MM.1S (cell line): ENCODE measurements at regions not wholly inside any gene's neighbourhood (a gene's known extent, or its start where the extent isn't known, plus 50 kb on each side); places are given as distances from the start of the nearest gene placed in this dataset.

Experiments
- DNase-seq: peaks from one replicate; pipeline ENCODE4 v3.0.0-alpha.2; 2015
- H2AFZ ChIP-seq: fragments of 300-600 bp; sonication (generic); 2 replicates; pipeline ENCODE4 v1.6.0; 2016; ENCODE audit warnings: antibody characterized with exemption, low read length
- H3F3A ChIP-seq: fragments of 300-600 bp; sonication (generic); 2 replicates; pipeline ENCODE4 v1.6.1; 2016; ENCODE audit warnings: mild to moderate bottlenecking, antibody characterized with exemption, low read length, moderate library complexity, mixed read lengths; ENCODE audit not compliant: insufficient read depth
- H3K27ac ChIP-seq: fragments of 300-600 bp; sonication (generic); 2 replicates; pipeline ENCODE4 v1.5.1; 2016; ENCODE audit warnings: mild to moderate bottlenecking, low read length
- H3K27me3 ChIP-seq: fragments of 300-600 bp; sonication (generic); replicated peaks from 2 replicates; pipeline ENCODE4 v1.6.0; 2016; ENCODE audit warnings: low read length; ENCODE audit not compliant: insufficient read depth
- H3K36me3 ChIP-seq: fragments of 300-600 bp; sonication (generic); replicated peaks from 2 replicates; pipeline ENCODE4 v1.6.1; 2016; ENCODE audit warnings: mild to moderate bottlenecking, low read length, mixed read lengths; ENCODE audit not compliant: insufficient read depth
- H3K4me1 ChIP-seq: fragments of 300-600 bp; sonication (generic); 2 replicates; pipeline ENCODE4 v1.6.1; 2016; ENCODE audit warnings: low read length, mixed read lengths
- H3K4me2 ChIP-seq: fragments of 300-600 bp; sonication (generic); 2 replicates; pipeline ENCODE4 v1.6.0; 2016; ENCODE audit warnings: low read depth, low read length
- H3K4me3 ChIP-seq: fragments of 300-600 bp; sonication (generic); 2 replicates; pipeline ENCODE4 v1.5.1; 2016; ENCODE audit warnings: low read length, mixed read lengths
- H3K79me2 ChIP-seq: fragments of 300-600 bp; sonication (generic); 2 replicates; pipeline ENCODE4 v1.6.1; 2016; ENCODE audit warnings: mixed run types, low read length, mixed read lengths
- H3K9ac ChIP-seq: fragments of 300-600 bp; sonication (generic); 2 replicates; pipeline ENCODE4 v1.6.1; 2016; ENCODE audit warnings: low read length, mixed read lengths
- H3K9me2 ChIP-seq: fragments of 300-600 bp; sonication (generic); replicated peaks from 2 replicates; pipeline ENCODE4 v1.6.1; 2016; ENCODE audit warnings: mild to moderate bottlenecking, low read length, mixed read lengths; ENCODE audit not compliant: insufficient read depth
- H3K9me3 ChIP-seq: fragments of 300-600 bp; sonication (generic); replicated peaks from 2 replicates; pipeline ENCODE4 v1.6.1; 2016; ENCODE audit warnings: mild to moderate bottlenecking, low read length, mixed read lengths; ENCODE audit not compliant: insufficient read depth
- H4K20me1 ChIP-seq: fragments of 300-600 bp; sonication (generic); 2 replicates; pipeline ENCODE4 v1.6.1; 2016; ENCODE audit warnings: mild to moderate bottlenecking, low read length, moderate library complexity, mixed read lengths; ENCODE audit not compliant: insufficient read depth
- CTCF ChIP-seq: fragments of 300-600 bp; sonication (generic); IDR thresholded peaks from 2 replicates; pipeline ENCODE4 v1.5.1; 2016; ENCODE audit warnings: antibody characterized with exemption, low read length, mixed read lengths
- EZH2 ChIP-seq: fragments of 300-600 bp; sonication (generic); optimal IDR thresholded peaks from 2 replicates; pipeline ENCODE3; 2017; ENCODE audit warnings: low read depth, mild to moderate bottlenecking, antibody characterized with exemption, low read length, mixed read lengths
- EZH2phosphoT487 ChIP-seq: fragments of 300-600 bp; sonication (generic); IDR thresholded peaks from 2 replicates; pipeline ENCODE4 v1.6.1; 2018; ENCODE audit warnings: antibody characterized with exemption, low read length

GRCh38 chr10:93175490-93175889 lies 101.8 kb downstream of the CYP26A1 start:
- H3K4me2 ChIP-seq, result no peak overlapping the region
- no peaks in the 10 kb centered on the region for H3K4me1 ChIP-seq
- no peak for DNase-seq
- H4K20me1 ChIP-seq, result no peaks in the 10 kb centered on the region
- H2AFZ ChIP-seq, result no peak overlapping the region
- H3K9me3 ChIP-seq, result no peaks in the 10 kb centered on the region
- no peaks in the 10 kb centered on the region for H3F3A ChIP-seq
- H3K9me2 ChIP-seq, result no peaks in the 10 kb centered on the region
- no peak overlapping the region for H3K4me3 ChIP-seq
- no peaks in the 10 kb centered on the region for H3K27me3 ChIP-seq
- no peak overlapping the region for H3K27ac ChIP-seq
- no peaks in the 10 kb centered on the region for H3K36me3 ChIP-seq
- no peak for TF ChIP-seq EZH2phosphoT487
- no peak for TF ChIP-seq EZH2
- TF ChIP-seq CTCF, result no peak
- no peaks in the 10 kb centered on the region for H3K79me2 ChIP-seq
- no peak overlapping the region for H3K9ac ChIP-seq

GRCh38 chr10:93177511-93177910 lies 103.8 kb downstream of the CYP26A1 start:
- Histone ChIP-seq H3K27me3 (no peaks in the 10 kb centered on the region), H3K4me2 (no peak overlapping the region), H3K9me2 (no peaks in the 10 kb centered on the region), H4K20me1 (no peaks in the 10 kb centered on the region), H2AFZ (no peak overlapping the region), H3K9me3 (no peaks in the 10 kb centered on the region), H3K79me2 (no peaks in the 10 kb centered on the region), H3K4me3 (no peak overlapping the region), H3K27ac (no peak overlapping the region), H3K4me1 (no peaks in the 10 kb centered on the region), H3F3A (no peaks in the 10 kb centered on the region), H3K9ac (no peak overlapping the region), H3K36me3 (no peaks in the 10 kb centered on the region)
- TF ChIP-seq CTCF (no peak), EZH2phosphoT487 (no peak), EZH2 (no peak)
- DNase-seq, result no peak

GRCh38 chr10:93178226-93178625 lies 104.5 kb downstream of the CYP26A1 start:
- no peak overlapping the region for H3K9ac ChIP-seq
- no peak overlapping the region for H2AFZ ChIP-seq
- no peaks in the 10 kb centered on the region for H3F3A ChIP-seq
- no peaks in the 10 kb centered on the region for H3K9me2 ChIP-seq
- H3K27me3 ChIP-seq, result no peaks in the 10 kb centered on the region
- no peaks in the 10 kb centered on the region for H3K9me3 ChIP-seq
- no peak for DNase-seq
- no peaks in the 10 kb centered on the region for H4K20me1 ChIP-seq
- H3K79me2 ChIP-seq, result no peaks in the 10 kb centered on the region
- no peaks in the 10 kb centered on the region for H3K4me1 ChIP-seq
- no peak overlapping the region for H3K27ac ChIP-seq
- H3K4me3 ChIP-seq, result no peak overlapping the region
- TF ChIP-seq EZH2phosphoT487 (no peak), CTCF (no peak), EZH2 (no peak)
- H3K4me2 ChIP-seq, result no peak overlapping the region
- H3K36me3 ChIP-seq, result no peaks in the 10 kb centered on the region
